Thyroid gland (tissue), 4 donors: ENCODE measurements at regions not wholly inside any gene's neighbourhood (a gene's known extent, or its start where the extent isn't known, plus 50 kb on each side); places are given as distances from the start of the nearest gene placed in this dataset.

Experiments
- DNase-seq, 2 donors: peaks; one replicate each; pipeline ENCODE4 v3.0.0-alpha.2; 2019
- H3K27ac ChIP-seq, 3 donors: fragments of 200-600 bp; sonication (generic); 1 replicate in 2 of 3; 2 replicates in 1 of 3; pipeline ENCODE4 v1.5.1; 2016 to 2019; ENCODE audit warnings: mild to moderate bottlenecking in 1 of 3, moderate library complexity in 1 of 3
- H3K27me3 ChIP-seq: fragments of 200-600 bp; sonication (generic); one replicate; pipeline ENCODE4 v1.5.1; 2019
- H3K36me3 ChIP-seq, 2 donors: fragments of 200-600 bp; sonication (generic); one replicate each; pipeline ENCODE4 v1.5.1; 2016 to 2019
- H3K4me1 ChIP-seq, 2 donors: fragments of 200-600 bp; sonication (generic); one replicate each; pipeline ENCODE4 v1.5.1; 2017 to 2019
- H3K4me3 ChIP-seq, 3 donors: fragments of 200-600 bp; sonication (generic); replicated peaks in 1 of 3; 1 replicate in 2 of 3; 2 replicates in 1 of 3; pipeline ENCODE4 v1.5.1; 2016; ENCODE audit warnings: mild to moderate bottlenecking in 1 of 3
- H3K9me3 ChIP-seq: fragments of 200-600 bp; sonication (generic); one replicate; pipeline ENCODE4 v1.5.1; 2017
- CTCF ChIP-seq, 6 experiments: fragments of 200-600 bp in 3 of 6; fragments of 450-650 bp in 3 of 6; sonication (generic) in 3 of 6; IDR thresholded peaks; one replicate each; pipeline ENCODE4 v1.5.1; 2016 to 2019; ENCODE audit warnings: antibody characterized with exemption in 6 of 6, mild to moderate bottlenecking in 2 of 6, inconsistent platforms in 1 of 6, moderate library complexity in 1 of 6
- POLR2A ChIP-seq, 2 donors: fragments of 450-650 bp; IDR thresholded peaks; one replicate each; pipeline ENCODE4 v1.6.1; 2017; ENCODE audit warnings: antibody characterized with exemption in 2 of 2, mild to moderate bottlenecking in 2 of 2, moderate library complexity in 1 of 2
- WGBS, 2 donors: methylation state at CpG; one replicate each; pipeline ENCODE4 v1.1.5; 2017; 5-methylcytosine and 5-hydroxymethylcytosine counted together
- intact Hi-C: fragments of 100-400 bp; cut with DNase I; formaldehyde crosslinking; loops from one replicate; pipeline ENCODE4 v1.15.1; 2023

- no peak overlapping the region for H3K4me3 ChIP-seq
- intact Hi-C loops = no loop called here
- H3K36me3 ChIP-seq = no peaks in the 10 kb centered on the region
- H3K27me3 ChIP-seq = no peaks in the 10 kb centered on the region
- no peak overlapping the region for H3K27ac ChIP-seq
- TF ChIP-seq POLR2A (IDR thresholded peaks at IDR 0.05) (no peak), CTCF (IDR thresholded peaks at IDR 0.05) (no peak)
- H3K4me1 ChIP-seq = peaks cover 0 to 9% of the 10 kb centered on the region in 2 donors
- WGBS, 2 donors = 51 to 52% methylated on average over 7 of the region's 7 CpGs
- no peaks in the 10 kb centered on the region for H3K9me3 ChIP-seq
- DNase-seq = no peak
Measured at GRCh38 chr4:177229331-177229730, 80.3 kb upstream of the NEIL3 start.

- DNase-seq = no peak
Measured at GRCh38 chr4:177232473-177232872, 77.2 kb upstream of the NEIL3 start.

GRCh38 chr4:177235026-177235425 lies 74.6 kb upstream of the NEIL3 start:
- peaks cover 0 to 5% of the 10 kb centered on the region in 2 donors for H3K4me1 ChIP-seq
- TF ChIP-seq CTCF (IDR thresholded peaks at IDR 0.05) = no peak
- TF ChIP-seq POLR2A (IDR thresholded peaks at IDR 0.05) = no peak
- H3K36me3 ChIP-seq = no peaks in the 10 kb centered on the region
- intact Hi-C loops = no loop called here
- WGBS, 2 donors = 94 to 95% methylated on average over 1 of the region's 1 CpG
- H3K27me3 ChIP-seq = no peaks in the 10 kb centered on the region
- H3K9me3 ChIP-seq = no peaks in the 10 kb centered on the region
- H3K4me3 ChIP-seq = no peak overlapping the region
- H3K27ac ChIP-seq = no peak overlapping the region
- DNase-seq = no peak

More at GRCh38 chr4:177232473-177232872, 77.2 kb upstream of the NEIL3 start:
- no peak overlapping the region for H3K27ac ChIP-seq
- H3K36me3 ChIP-seq = no peaks in the 10 kb centered on the region
- intact Hi-C loops = no loop called here
- H3K4me1 ChIP-seq = peaks cover 4 to 9% of the 10 kb centered on the region in 2 donors
- H3K9me3 ChIP-seq = no peaks in the 10 kb centered on the region
- H3K27me3 ChIP-seq = no peaks in the 10 kb centered on the region
- no peak overlapping the region for H3K4me3 ChIP-seq
- no peak for TF ChIP-seq POLR2A (IDR thresholded peaks at IDR 0.05)
- no peak for TF ChIP-seq CTCF (IDR thresholded peaks at IDR 0.05)

- TF ChIP-seq POLR2A (IDR thresholded peaks at IDR 0.05) = no peak
- no peak for TF ChIP-seq CTCF (IDR thresholded peaks at IDR 0.05)
- Histone ChIP-seq H3K4me3 (no peak overlapping the region), H3K27me3 (no peaks in the 10 kb centered on the region), H3K36me3 (no peaks in the 10 kb centered on the region), H3K4me1 (peaks cover 0 to 5% of the 10 kb centered on the region in 2 donors), H3K9me3 (no peaks in the 10 kb centered on the region), H3K27ac (no peak overlapping the region)
- 97 to 100% methylated on average over 3 to 4 of the region's 4 CpGs for WGBS, 2 donors
- no peak for DNase-seq
- intact Hi-C loops = no loop called here
Measured at GRCh38 chr4:177236886-177237285, 72.8 kb upstream of the NEIL3 start.

GRCh38 chr4:177237291-177237690 lies 72.4 kb upstream of the NEIL3 start:
- 65 to 72% methylated on average over 2 of the region's 2 CpGs for WGBS, 2 donors
- H3K36me3 ChIP-seq = no peaks in the 10 kb centered on the region
- H3K27ac ChIP-seq = no peak overlapping the region
- peaks cover 0 to 5% of the 10 kb centered on the region in 2 donors for H3K4me1 ChIP-seq
- no peaks in the 10 kb centered on the region for H3K27me3 ChIP-seq
- H3K9me3 ChIP-seq = no peaks in the 10 kb centered on the region
- no peak for DNase-seq
- no peak overlapping the region for H3K4me3 ChIP-seq
- intact Hi-C loops = no loop called here
- TF ChIP-seq CTCF (IDR thresholded peaks at IDR 0.05) = no peak
- TF ChIP-seq POLR2A (IDR thresholded peaks at IDR 0.05) = no peak
